H9 (cell line): ENCODE measurements at regions not wholly inside any gene's neighbourhood (a gene's known extent, or its start where the extent isn't known, plus 50 kb on each side); places are given as distances from the start of the nearest gene placed in this dataset.

ENCODE experiments used
- DNase-seq: peaks from one replicate; pipeline ENCODE4 v3.0.0-alpha.2; 2017
- H2AFZ ChIP-seq: one replicate; pipeline ENCODE4 v1.6.1; 2013; ENCODE audit warnings: mild to moderate bottlenecking, low read length, control low read depth, moderate library complexity
- H2AK5ac ChIP-seq: 2 replicates; pipeline ENCODE4 v1.6.1; 2013; ENCODE audit warnings: low read length, control low read depth, mixed read lengths; ENCODE audit not compliant: insufficient read length
- H2BK120ac ChIP-seq: one replicate; pipeline ENCODE4 v1.6.1; 2013; ENCODE audit warnings: low read depth, mild to moderate bottlenecking, low read length, control low read depth, inconsistent platforms; ENCODE audit not compliant: poor library complexity, severe bottlenecking
- H2BK12ac ChIP-seq: 2 replicates; pipeline ENCODE4 v1.6.1; 2013; ENCODE audit warnings: low read length, control low read depth, mixed read lengths, low read depth; ENCODE audit not compliant: insufficient read length
- H2BK15ac ChIP-seq: 2 replicates; pipeline ENCODE4 v1.6.1; 2013; ENCODE audit warnings: low read depth, low read length, control low read depth
- H2BK20ac ChIP-seq: one replicate; pipeline ENCODE4 v1.6.1; 2013; ENCODE audit warnings: low read depth, mild to moderate bottlenecking, low read length, control low read depth, inconsistent platforms; ENCODE audit not compliant: poor library complexity, severe bottlenecking
- H2BK5ac ChIP-seq: 2 replicates; pipeline ENCODE4 v1.6.1; 2013; ENCODE audit warnings: low read length, control low read depth, mixed read lengths; ENCODE audit not compliant: insufficient read length
- H3K14ac ChIP-seq: 2 replicates; pipeline ENCODE4 v1.6.1; 2013; ENCODE audit warnings: low read length, control low read depth; ENCODE audit not compliant: insufficient read depth
- H3K18ac ChIP-seq: 2 replicates; pipeline ENCODE4 v1.6.1; 2013; ENCODE audit warnings: low read depth, mild to moderate bottlenecking, mixed read lengths, low read length, control low read depth; ENCODE audit not compliant: insufficient read length
- H3K23ac ChIP-seq: 2 replicates; pipeline ENCODE4 v1.6.1; 2013; ENCODE audit warnings: low read length, control low read depth, mixed read lengths, low read depth; ENCODE audit not compliant: insufficient read length
- H3K23me2 ChIP-seq: 2 replicates; pipeline ENCODE4 v1.6.1; 2013; ENCODE audit warnings: low read depth, mild to moderate bottlenecking, mixed read lengths, low read length, control low read depth; ENCODE audit not compliant: insufficient read length, poor library complexity, severe bottlenecking
- H3K27ac ChIP-seq: 2 replicates; pipeline ENCODE4 v1.5.1; 2013; ENCODE audit warnings: low read length, control low read depth, mixed read lengths, low read depth; ENCODE audit not compliant: insufficient read length
- H3K27me3 ChIP-seq: 2 replicates; pipeline ENCODE4 v1.6.1; 2013; ENCODE audit warnings: low read length, control low read depth, inconsistent platforms; ENCODE audit not compliant: insufficient read depth
- H3K4ac ChIP-seq: 2 replicates; pipeline ENCODE4 v1.6.1; 2013; ENCODE audit warnings: low read depth, mild to moderate bottlenecking, control low read depth, inconsistent platforms, low read length, moderate library complexity
- H3K4me1 ChIP-seq: 2 replicates; pipeline ENCODE4 v1.6.1; 2013; ENCODE audit warnings: low read length, control low read depth, inconsistent platforms; ENCODE audit not compliant: insufficient read depth
- H3K4me2 ChIP-seq: 2 replicates; pipeline ENCODE4 v1.6.1; 2013; ENCODE audit warnings: low read length, control low read depth, mixed read lengths; ENCODE audit not compliant: insufficient read length, insufficient read depth
- H3K56ac ChIP-seq: 2 replicates; pipeline ENCODE4 v1.6.1; 2013; ENCODE audit warnings: low read depth, mild to moderate bottlenecking, mixed read lengths, low read length, control low read depth; ENCODE audit not compliant: insufficient read length
- H3K79me1 ChIP-seq: 2 replicates; pipeline ENCODE4 v1.6.1; 2013; ENCODE audit warnings: low read depth, mild to moderate bottlenecking, moderate library complexity, low read length, control low read depth, inconsistent platforms; ENCODE audit not compliant: insufficient read depth, poor library complexity, severe bottlenecking
- H3K79me2 ChIP-seq: 2 replicates; pipeline ENCODE4 v1.6.1; 2013; ENCODE audit warnings: low read length, control low read depth, inconsistent platforms; ENCODE audit not compliant: insufficient read depth
- H3K9ac ChIP-seq: 2 replicates; pipeline ENCODE4 v1.6.1; 2013; ENCODE audit warnings: low read length, control low read depth, mixed read lengths; ENCODE audit not compliant: insufficient read length; ENCODE audit errors: extremely low read depth
- H3K9me3 ChIP-seq: one replicate; pipeline ENCODE4 v1.6.1; 2013; ENCODE audit warnings: low read depth, low read length, inconsistent platforms; ENCODE audit not compliant: control insufficient read depth
- H3T11ph ChIP-seq: one replicate; pipeline ENCODE4 v1.6.1; 2013; ENCODE audit warnings: mild to moderate bottlenecking, low read length, control low read depth, inconsistent platforms
- H4K20me1 ChIP-seq: one replicate; pipeline ENCODE4 v1.6.1; 2013; ENCODE audit not compliant: control insufficient read depth, insufficient read length, insufficient read depth
- H4K5ac ChIP-seq: 2 replicates; pipeline ENCODE4 v1.6.1; 2013; ENCODE audit warnings: low read depth, mild to moderate bottlenecking, mixed read lengths, low read length, control low read depth; ENCODE audit not compliant: insufficient read length
- H4K8ac ChIP-seq: replicated peaks from 2 replicates; pipeline ENCODE4 v1.6.1; 2013; ENCODE audit warnings: low read length, control low read depth, mixed read lengths, low read depth; ENCODE audit not compliant: insufficient read length
- H4K91ac ChIP-seq: 2 replicates; pipeline ENCODE4 v1.6.1; 2013; ENCODE audit warnings: low read depth, mild to moderate bottlenecking, moderate library complexity, mixed read lengths, low read length, control low read depth; ENCODE audit not compliant: insufficient read length
- H3K27ac Mint-ChIP-seq, 3 experiments: 2 replicates in 2 of 3; 3 replicates in 1 of 3; pipeline ENCODE4 v1.8.0; 2020 to 2021; ENCODE audit warnings: mixed read lengths in 3 of 3, mild to moderate bottlenecking in 1 of 3, moderate library complexity in 1 of 3
- H3K27me3 Mint-ChIP-seq: 2 replicates; pipeline ENCODE4 v1.8.0; 2021; ENCODE audit warnings: low read depth, mild to moderate bottlenecking, moderate library complexity, mixed read lengths
- H3K36me3 Mint-ChIP-seq, 3 experiments: 2 replicates in 2 of 3; 3 replicates in 1 of 3; pipeline ENCODE4 v1.8.0; 2020 to 2021; ENCODE audit warnings: low read depth in 3 of 3, mixed read lengths in 3 of 3; ENCODE audit not compliant: insufficient read depth in 1 of 3
- H3K4me1 Mint-ChIP-seq, 2 experiments: 2 replicates each; pipeline ENCODE4 v1.8.0; 2020; ENCODE audit warnings: mixed read lengths in 2 of 2
- H3K4me3 Mint-ChIP-seq, 2 experiments: 2 replicates in 1 of 2; 3 replicates in 1 of 2; pipeline ENCODE4 v1.8.0; 2020 to 2021; ENCODE audit warnings: mild to moderate bottlenecking in 2 of 2, mixed read lengths in 2 of 2, moderate library complexity in 1 of 2
- H3K9me3 Mint-ChIP-seq, 2 experiments: 2 replicates in 1 of 2; 3 replicates in 1 of 2; pipeline ENCODE4 v1.8.0; 2020; ENCODE audit warnings: mild to moderate bottlenecking in 2 of 2, mixed read lengths in 2 of 2, moderate library complexity in 1 of 2
- WGBS: extraction: QIAGEN DNeasy Blood & Tissue Kit; methylation state at CpG from one replicate; pipeline ENCODE4 v1.1.7; 2013; ENCODE audit warnings: missing lambda C conversion rate, low lambda C conversion rate, mixed read lengths; ENCODE audit not compliant: insufficient read length; ENCODE audit errors: extremely low coverage; 5-methylcytosine and 5-hydroxymethylcytosine counted together
- TF ChIP-seq, protein P1 (sequence below): fragments of 200-600 bp; sonication (generic); conservative IDR thresholded peaks from 3 replicates; pipeline ENCODE4 v1.8.0; 2021; ENCODE audit warnings: antibody characterized with exemption, mild to moderate bottlenecking

- H3K79me2 ChIP-seq = no peaks in the 10 kb centered on the region
- H3K4me3 Mint-ChIP-seq = no peak overlapping the region
- no peak overlapping the region for H4K91ac ChIP-seq
- H4K8ac ChIP-seq = no peak overlapping the region
- no peak overlapping the region for H2BK15ac ChIP-seq
- H2BK12ac ChIP-seq = no peak overlapping the region
- H2BK120ac ChIP-seq = no peak overlapping the region
- no peaks in the 10 kb centered on the region for H3K9me3 ChIP-seq
- peaks cover 39 to 52% of the 10 kb centered on the region in 2 experiments for H3K4me1 Mint-ChIP-seq
- no peak overlapping the region for H3T11ph ChIP-seq
- H3K79me1 ChIP-seq = no peaks in the 10 kb centered on the region
- no peaks in the 10 kb centered on the region for H3K27me3 Mint-ChIP-seq
- no peak overlapping the region for H3K4me2 ChIP-seq
- H3K4ac ChIP-seq = no peak overlapping the region
- no peak overlapping the region for H2AK5ac ChIP-seq
- H3K23ac ChIP-seq = no peak overlapping the region
- H2BK20ac ChIP-seq = no peak overlapping the region
- H3K23me2 ChIP-seq = no peaks in the 10 kb centered on the region
- H3K14ac ChIP-seq = no peak overlapping the region
- H2AFZ ChIP-seq = no peak overlapping the region
- no peak overlapping the region for H3K9ac ChIP-seq
- WGBS = no CpG with 5 or more reads among the region's 2 CpGs
- no peak overlapping the region for H3K27ac Mint-ChIP-seq
- no peak overlapping the region for H3K27ac ChIP-seq
- H3K36me3 Mint-ChIP-seq = peaks cover 6 to 15% (median 15%) of the 10 kb centered on the region in 3 experiments; a peak in 6 of 7 replicates
- H4K20me1 ChIP-seq = no peaks in the 10 kb centered on the region
- TF ChIP-seq, protein P1, sequence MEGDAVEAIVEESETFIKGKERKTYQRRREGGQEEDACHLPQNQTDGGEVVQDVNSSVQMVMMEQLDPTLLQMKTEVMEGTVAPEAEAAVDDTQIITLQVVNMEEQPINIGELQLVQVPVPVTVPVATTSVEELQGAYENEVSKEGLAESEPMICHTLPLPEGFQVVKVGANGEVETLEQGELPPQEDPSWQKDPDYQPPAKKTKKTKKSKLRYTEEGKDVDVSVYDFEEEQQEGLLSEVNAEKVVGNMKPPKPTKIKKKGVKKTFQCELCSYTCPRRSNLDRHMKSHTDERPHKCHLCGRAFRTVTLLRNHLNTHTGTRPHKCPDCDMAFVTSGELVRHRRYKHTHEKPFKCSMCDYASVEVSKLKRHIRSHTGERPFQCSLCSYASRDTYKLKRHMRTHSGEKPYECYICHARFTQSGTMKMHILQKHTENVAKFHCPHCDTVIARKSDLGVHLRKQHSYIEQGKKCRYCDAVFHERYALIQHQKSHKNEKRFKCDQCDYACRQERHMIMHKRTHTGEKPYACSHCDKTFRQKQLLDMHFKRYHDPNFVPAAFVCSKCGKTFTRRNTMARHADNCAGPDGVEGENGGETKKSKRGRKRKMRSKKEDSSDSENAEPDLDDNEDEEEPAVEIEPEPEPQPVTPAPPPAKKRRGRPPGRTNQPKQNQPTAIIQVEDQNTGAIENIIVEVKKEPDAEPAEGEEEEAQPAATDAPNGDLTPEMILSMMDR = no peak
- H3K56ac ChIP-seq = no peak overlapping the region
- no peak for DNase-seq
- peaks cover 10% of the 10 kb centered on the region; the same call in 1 of the 2 replicates for H3K4me1 ChIP-seq
- H2BK5ac ChIP-seq = no peak overlapping the region
- H4K5ac ChIP-seq = no peak overlapping the region
- H3K18ac ChIP-seq = no peak overlapping the region
- peaks cover 7% of the 10 kb centered on the region in 2 experiments for H3K9me3 Mint-ChIP-seq
- H3K27me3 ChIP-seq = no peaks in the 10 kb centered on the region
Observed at GRCh38 chr4:12053966-12054365, 625.3 kb upstream of the HS3ST1 start.
